ENCODE measurements at regions not wholly inside any gene's neighbourhood (a gene's known extent, or its start where the extent isn't known, plus 50 kb on each side); places are given as distances from the start of the nearest gene placed in this dataset.

- TF ChIP-seq, protein P1, sequence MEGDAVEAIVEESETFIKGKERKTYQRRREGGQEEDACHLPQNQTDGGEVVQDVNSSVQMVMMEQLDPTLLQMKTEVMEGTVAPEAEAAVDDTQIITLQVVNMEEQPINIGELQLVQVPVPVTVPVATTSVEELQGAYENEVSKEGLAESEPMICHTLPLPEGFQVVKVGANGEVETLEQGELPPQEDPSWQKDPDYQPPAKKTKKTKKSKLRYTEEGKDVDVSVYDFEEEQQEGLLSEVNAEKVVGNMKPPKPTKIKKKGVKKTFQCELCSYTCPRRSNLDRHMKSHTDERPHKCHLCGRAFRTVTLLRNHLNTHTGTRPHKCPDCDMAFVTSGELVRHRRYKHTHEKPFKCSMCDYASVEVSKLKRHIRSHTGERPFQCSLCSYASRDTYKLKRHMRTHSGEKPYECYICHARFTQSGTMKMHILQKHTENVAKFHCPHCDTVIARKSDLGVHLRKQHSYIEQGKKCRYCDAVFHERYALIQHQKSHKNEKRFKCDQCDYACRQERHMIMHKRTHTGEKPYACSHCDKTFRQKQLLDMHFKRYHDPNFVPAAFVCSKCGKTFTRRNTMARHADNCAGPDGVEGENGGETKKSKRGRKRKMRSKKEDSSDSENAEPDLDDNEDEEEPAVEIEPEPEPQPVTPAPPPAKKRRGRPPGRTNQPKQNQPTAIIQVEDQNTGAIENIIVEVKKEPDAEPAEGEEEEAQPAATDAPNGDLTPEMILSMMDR (IDR thresholded peaks at IDR 0.05), result no peak
- TF ChIP-seq EP300 (IDR thresholded peaks at IDR 0.05), result no peak
- TF ChIP-seq POLR2A (IDR thresholded peaks at IDR 0.05), result no peak
Observed at GRCh38 chr7:83866582-83866981, 217.6 kb upstream of the SEMA3E start.

Data from gastroesophageal sphincter (tissue), 3 donors.